ENCODE measurements at regions not wholly inside any gene's neighbourhood (a gene's known extent, or its start where the extent isn't known, plus 50 kb on each side); places are given as distances from the start of the nearest gene placed in this dataset.

DNA sequence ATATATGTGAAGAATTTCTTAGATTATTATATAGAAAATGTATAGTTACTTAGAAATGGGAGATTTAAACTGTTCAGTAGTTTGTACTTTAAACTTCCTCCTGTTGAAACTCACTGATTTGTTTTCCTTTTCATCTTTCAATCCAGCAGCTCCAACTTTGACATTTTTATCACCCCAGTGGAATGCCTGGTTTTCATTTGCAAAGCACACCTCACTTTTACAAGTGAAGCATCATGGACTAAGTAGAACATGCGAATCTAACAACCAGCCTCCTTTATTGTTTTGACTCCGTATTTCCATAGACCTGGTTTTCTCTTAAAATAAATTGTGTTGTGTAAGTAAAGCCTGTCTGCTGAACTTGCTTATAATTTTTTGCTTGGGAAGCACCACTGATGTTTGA is 97.8 kb upstream of the ROBO2 start:
- Histone ChIP-seq H3K27me3 (ENCODE audit: insufficient read depth, low read length, poor library complexity) (no peaks in the 10 kb centered on the region), H3K9me3 (ENCODE audit: insufficient read depth, low read length, severe bottlenecking) (no peaks in the 10 kb centered on the region), H2AFZ (ENCODE audit: low read depth, low read length) (no peak overlapping the region), H3K4me2 (ENCODE audit: insufficient read depth, low read length) (no peak overlapping the region), H3K4me1 (ENCODE audit: insufficient read depth, low read length) (no peaks in the 10 kb centered on the region), H3K36me3 (ENCODE audit: insufficient read depth, low read length) (no peaks in the 10 kb centered on the region), H3K9ac (ENCODE audit: low read depth, low read length) (no peak overlapping the region), H4K20me1 (ENCODE audit: insufficient read depth, low read length) (no peaks in the 10 kb centered on the region), H3K4me3 (ENCODE audit: low read depth in 1 of 2, low read length in 2 of 2) (no peak overlapping the region), H3K79me2 (ENCODE audit: insufficient read depth, low read length) (no peaks in the 10 kb centered on the region), H3K27ac (ENCODE audit: low read length) (no peak overlapping the region)
- TF ChIP-seq, protein P1, sequence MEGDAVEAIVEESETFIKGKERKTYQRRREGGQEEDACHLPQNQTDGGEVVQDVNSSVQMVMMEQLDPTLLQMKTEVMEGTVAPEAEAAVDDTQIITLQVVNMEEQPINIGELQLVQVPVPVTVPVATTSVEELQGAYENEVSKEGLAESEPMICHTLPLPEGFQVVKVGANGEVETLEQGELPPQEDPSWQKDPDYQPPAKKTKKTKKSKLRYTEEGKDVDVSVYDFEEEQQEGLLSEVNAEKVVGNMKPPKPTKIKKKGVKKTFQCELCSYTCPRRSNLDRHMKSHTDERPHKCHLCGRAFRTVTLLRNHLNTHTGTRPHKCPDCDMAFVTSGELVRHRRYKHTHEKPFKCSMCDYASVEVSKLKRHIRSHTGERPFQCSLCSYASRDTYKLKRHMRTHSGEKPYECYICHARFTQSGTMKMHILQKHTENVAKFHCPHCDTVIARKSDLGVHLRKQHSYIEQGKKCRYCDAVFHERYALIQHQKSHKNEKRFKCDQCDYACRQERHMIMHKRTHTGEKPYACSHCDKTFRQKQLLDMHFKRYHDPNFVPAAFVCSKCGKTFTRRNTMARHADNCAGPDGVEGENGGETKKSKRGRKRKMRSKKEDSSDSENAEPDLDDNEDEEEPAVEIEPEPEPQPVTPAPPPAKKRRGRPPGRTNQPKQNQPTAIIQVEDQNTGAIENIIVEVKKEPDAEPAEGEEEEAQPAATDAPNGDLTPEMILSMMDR (IDR thresholded peaks at IDR 0.05; ENCODE audit: borderline replicate concordance, extremely low read depth, low read length, poor library complexity, severe bottlenecking) = no peak
- TF ChIP-seq EZH2 (IDR thresholded peaks at IDR 0.05; ENCODE audit: borderline replicate concordance, low read depth, low read length, severe bottlenecking) = no peak
- ATAC-seq (ENCODE audit: insufficient read depth, low read depth) (no peak), DNase-seq (no peak)

DNA sequence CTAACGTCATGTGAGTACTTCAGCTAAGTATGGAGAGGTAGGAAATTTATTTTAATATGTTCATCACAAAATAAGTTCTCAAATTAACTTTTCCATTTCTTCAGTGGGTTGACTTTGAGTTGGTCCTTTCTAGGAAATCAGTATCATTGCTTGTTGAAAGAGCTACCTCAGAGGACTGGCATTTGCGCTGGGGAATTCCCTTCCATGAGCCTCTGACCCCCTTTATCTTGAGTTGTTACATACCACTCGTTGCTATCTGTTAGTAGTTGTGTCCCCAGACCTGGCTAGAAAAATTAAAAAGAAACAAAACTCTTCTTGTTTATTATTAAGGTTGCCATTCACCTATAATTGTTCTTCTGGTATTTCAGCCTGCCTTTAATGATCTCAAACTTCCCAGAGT is 96.8 kb upstream of the ROBO2 start:
- no peak overlapping the region for H3K4me3 ChIP-seq (ENCODE audit: low read depth in 1 of 2, low read length in 2 of 2)
- DNase-seq = no peak
- H3K79me2 ChIP-seq (ENCODE audit: insufficient read depth, low read length) = no peaks in the 10 kb centered on the region
- ATAC-seq (ENCODE audit: insufficient read depth, low read depth) = no peak
- no peaks in the 10 kb centered on the region for H3K9me3 ChIP-seq (ENCODE audit: insufficient read depth, low read length, severe bottlenecking)
- no peaks in the 10 kb centered on the region for H3K27me3 ChIP-seq (ENCODE audit: insufficient read depth, low read length, poor library complexity)
- H2AFZ ChIP-seq (ENCODE audit: low read depth, low read length) = no peak overlapping the region
- H3K36me3 ChIP-seq (ENCODE audit: insufficient read depth, low read length) = no peaks in the 10 kb centered on the region
- no peaks in the 10 kb centered on the region for H3K4me1 ChIP-seq (ENCODE audit: insufficient read depth, low read length)
- no peak for TF ChIP-seq EZH2 (IDR thresholded peaks at IDR 0.05; ENCODE audit: borderline replicate concordance, low read depth, low read length, severe bottlenecking)
- TF ChIP-seq, protein P1 (IDR thresholded peaks at IDR 0.05; ENCODE audit: borderline replicate concordance, extremely low read depth, low read length, poor library complexity, severe bottlenecking) = no peak
- no peaks in the 10 kb centered on the region for H4K20me1 ChIP-seq (ENCODE audit: insufficient read depth, low read length)
- H3K9ac ChIP-seq (ENCODE audit: low read depth, low read length) = no peak overlapping the region
- H3K4me2 ChIP-seq (ENCODE audit: insufficient read depth, low read length) = no peak overlapping the region
- H3K27ac ChIP-seq (ENCODE audit: low read length) = no peak overlapping the region

GRCh38 chr3:76943671-76944070 is 96.2 kb upstream of the ROBO2 start:
- no peak for ATAC-seq (ENCODE audit: insufficient read depth, low read depth)
- no peaks in the 10 kb centered on the region for H3K79me2 ChIP-seq (ENCODE audit: insufficient read depth, low read length)
- H3K9me3 ChIP-seq (ENCODE audit: insufficient read depth, low read length, severe bottlenecking) = no peaks in the 10 kb centered on the region
- no peak overlapping the region for H3K4me3 ChIP-seq (ENCODE audit: low read depth in 1 of 2, low read length in 2 of 2)
- no peak overlapping the region for H2AFZ ChIP-seq (ENCODE audit: low read depth, low read length)
- TF ChIP-seq, protein P1 (IDR thresholded peaks at IDR 0.05; ENCODE audit: borderline replicate concordance, extremely low read depth, low read length, poor library complexity, severe bottlenecking) = no peak
- no peak for TF ChIP-seq EZH2 (IDR thresholded peaks at IDR 0.05; ENCODE audit: borderline replicate concordance, low read depth, low read length, severe bottlenecking)
- no peaks in the 10 kb centered on the region for H3K4me1 ChIP-seq (ENCODE audit: insufficient read depth, low read length)
- H3K27me3 ChIP-seq (ENCODE audit: insufficient read depth, low read length, poor library complexity) = no peaks in the 10 kb centered on the region
- H3K36me3 ChIP-seq (ENCODE audit: insufficient read depth, low read length) = no peaks in the 10 kb centered on the region
- no peak overlapping the region for H3K27ac ChIP-seq (ENCODE audit: low read length)
- H4K20me1 ChIP-seq (ENCODE audit: insufficient read depth, low read length) = no peaks in the 10 kb centered on the region
- DNase-seq = no peak
- H3K9ac ChIP-seq (ENCODE audit: low read depth, low read length) = no peak overlapping the region
- no peak overlapping the region for H3K4me2 ChIP-seq (ENCODE audit: insufficient read depth, low read length)

DNA sequence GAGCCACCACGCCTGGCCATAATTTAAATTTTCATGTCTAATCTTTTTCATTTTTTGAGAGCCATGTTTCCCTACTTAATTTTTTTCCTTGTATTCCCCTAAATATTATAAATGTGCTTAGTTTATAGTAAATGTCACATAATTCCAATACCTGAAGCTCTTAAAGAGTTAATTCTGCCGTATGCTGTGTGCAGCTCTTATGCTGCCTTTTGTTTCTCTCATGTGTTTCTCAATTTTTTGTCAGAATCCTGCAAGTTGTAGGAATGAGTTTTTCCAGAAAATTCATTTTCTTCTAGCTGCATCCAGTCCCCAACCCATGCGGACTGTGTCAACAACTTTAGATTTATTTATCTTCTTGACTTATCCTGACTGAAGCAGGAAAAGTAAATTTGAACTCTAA is 90.9 kb upstream of the ROBO2 start:
- no peaks in the 10 kb centered on the region for H3K36me3 ChIP-seq (ENCODE audit: insufficient read depth, low read length)
- H3K4me2 ChIP-seq (ENCODE audit: insufficient read depth, low read length) = no peak overlapping the region
- H2AFZ ChIP-seq (ENCODE audit: low read depth, low read length) = no peak overlapping the region
- no peak overlapping the region for H3K27ac ChIP-seq (ENCODE audit: low read length)
- no peaks in the 10 kb centered on the region for H3K79me2 ChIP-seq (ENCODE audit: insufficient read depth, low read length)
- H3K9ac ChIP-seq (ENCODE audit: low read depth, low read length) = no peak overlapping the region
- TF ChIP-seq, protein P1 (IDR thresholded peaks at IDR 0.05; ENCODE audit: borderline replicate concordance, extremely low read depth, low read length, poor library complexity, severe bottlenecking) = no peak
- TF ChIP-seq EZH2 (IDR thresholded peaks at IDR 0.05; ENCODE audit: borderline replicate concordance, low read depth, low read length, severe bottlenecking) = no peak
- ATAC-seq (ENCODE audit: insufficient read depth, low read depth) = no peak
- H3K9me3 ChIP-seq (ENCODE audit: insufficient read depth, low read length, severe bottlenecking) = no peaks in the 10 kb centered on the region
- H3K4me3 ChIP-seq (ENCODE audit: low read depth in 1 of 2, low read length in 2 of 2) = no peak overlapping the region
- DNase-seq = no peak
- H4K20me1 ChIP-seq (ENCODE audit: insufficient read depth, low read length) = no peaks in the 10 kb centered on the region
- no peaks in the 10 kb centered on the region for H3K27me3 ChIP-seq (ENCODE audit: insufficient read depth, low read length, poor library complexity)
- no peaks in the 10 kb centered on the region for H3K4me1 ChIP-seq (ENCODE audit: insufficient read depth, low read length)

All from DND-41 (cell line).